Endothelial cell (in vitro differentiated cells): ENCODE measurements at regions not wholly inside any gene's neighbourhood (a gene's known extent, or its start where the extent isn't known, plus 50 kb on each side); places are given as distances from the start of the nearest gene placed in this dataset.

ENCODE experiments used
- DNase-seq: peaks from one replicate; pipeline ENCODE4 v3.0.0; 2021; ENCODE audit warnings: low spot score
- H3K27ac Mint-ChIP-seq: one replicate; pipeline ENCODE4 v1.8.0; 2021; ENCODE audit warnings: mixed read lengths, inconsistent platforms; ENCODE audit not compliant: unreplicated experiment
- H3K27me3 Mint-ChIP-seq: one replicate; pipeline ENCODE4 v1.8.0; 2021; ENCODE audit warnings: mild to moderate bottlenecking, moderate library complexity, mixed read lengths, inconsistent platforms; ENCODE audit not compliant: unreplicated experiment
- H3K36me3 Mint-ChIP-seq: one replicate; pipeline ENCODE4 v1.8.0; 2021; ENCODE audit warnings: mild to moderate bottlenecking, low read depth, mixed read lengths, inconsistent platforms; ENCODE audit not compliant: unreplicated experiment
- H3K4me1 Mint-ChIP-seq: one replicate; pipeline ENCODE4 v1.8.0; 2021; ENCODE audit warnings: mild to moderate bottlenecking, mixed read lengths, inconsistent platforms; ENCODE audit not compliant: unreplicated experiment
- H3K4me3 Mint-ChIP-seq: one replicate; pipeline ENCODE4 v1.8.0; 2021; ENCODE audit warnings: mild to moderate bottlenecking, mixed read lengths, inconsistent platforms; ENCODE audit not compliant: unreplicated experiment
- H3K9me3 Mint-ChIP-seq: one replicate; pipeline ENCODE4 v1.8.0; 2021; ENCODE audit warnings: mixed read lengths, inconsistent platforms; ENCODE audit not compliant: unreplicated experiment
- TF ChIP-seq, protein P1 (sequence below): fragments of 200-600 bp; sonication (generic); IDR thresholded peaks from one replicate; pipeline ENCODE4 v1.5.0; 2021; ENCODE audit warnings: antibody characterized with exemption; ENCODE audit not compliant: unreplicated experiment

DNA sequence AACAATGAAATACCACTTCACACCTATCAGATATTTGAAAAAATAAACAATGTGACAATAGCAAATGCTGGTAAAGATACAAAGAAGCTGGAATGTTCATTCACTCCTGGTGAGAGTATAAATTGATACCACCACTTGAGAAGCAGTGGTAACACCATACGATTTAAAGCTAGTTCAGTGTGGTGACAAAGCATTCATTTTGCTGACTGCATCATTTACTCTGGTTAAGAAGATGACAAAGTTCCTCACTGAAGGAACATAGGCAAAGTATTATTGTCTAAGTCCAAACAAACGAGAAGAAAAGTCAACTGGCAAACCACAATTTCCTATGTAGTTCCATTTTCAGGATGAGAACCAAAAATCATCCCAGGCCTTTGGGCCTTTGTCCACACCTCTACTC is 102.5 kb downstream of the GEMIN8 start:
- DNase-seq, result no peak
- Mint-ChIP-seq H3K27ac (no peak overlapping the region), H3K9me3 (no peaks in the 10 kb centered on the region), H3K4me1 (peaks cover 6% of the 10 kb centered on the region), H3K4me3 (no peak overlapping the region), H3K36me3 (no peaks in the 10 kb centered on the region), H3K27me3 (no peaks in the 10 kb centered on the region)
- TF ChIP-seq, protein P1, sequence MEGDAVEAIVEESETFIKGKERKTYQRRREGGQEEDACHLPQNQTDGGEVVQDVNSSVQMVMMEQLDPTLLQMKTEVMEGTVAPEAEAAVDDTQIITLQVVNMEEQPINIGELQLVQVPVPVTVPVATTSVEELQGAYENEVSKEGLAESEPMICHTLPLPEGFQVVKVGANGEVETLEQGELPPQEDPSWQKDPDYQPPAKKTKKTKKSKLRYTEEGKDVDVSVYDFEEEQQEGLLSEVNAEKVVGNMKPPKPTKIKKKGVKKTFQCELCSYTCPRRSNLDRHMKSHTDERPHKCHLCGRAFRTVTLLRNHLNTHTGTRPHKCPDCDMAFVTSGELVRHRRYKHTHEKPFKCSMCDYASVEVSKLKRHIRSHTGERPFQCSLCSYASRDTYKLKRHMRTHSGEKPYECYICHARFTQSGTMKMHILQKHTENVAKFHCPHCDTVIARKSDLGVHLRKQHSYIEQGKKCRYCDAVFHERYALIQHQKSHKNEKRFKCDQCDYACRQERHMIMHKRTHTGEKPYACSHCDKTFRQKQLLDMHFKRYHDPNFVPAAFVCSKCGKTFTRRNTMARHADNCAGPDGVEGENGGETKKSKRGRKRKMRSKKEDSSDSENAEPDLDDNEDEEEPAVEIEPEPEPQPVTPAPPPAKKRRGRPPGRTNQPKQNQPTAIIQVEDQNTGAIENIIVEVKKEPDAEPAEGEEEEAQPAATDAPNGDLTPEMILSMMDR, result no peak

DNA sequence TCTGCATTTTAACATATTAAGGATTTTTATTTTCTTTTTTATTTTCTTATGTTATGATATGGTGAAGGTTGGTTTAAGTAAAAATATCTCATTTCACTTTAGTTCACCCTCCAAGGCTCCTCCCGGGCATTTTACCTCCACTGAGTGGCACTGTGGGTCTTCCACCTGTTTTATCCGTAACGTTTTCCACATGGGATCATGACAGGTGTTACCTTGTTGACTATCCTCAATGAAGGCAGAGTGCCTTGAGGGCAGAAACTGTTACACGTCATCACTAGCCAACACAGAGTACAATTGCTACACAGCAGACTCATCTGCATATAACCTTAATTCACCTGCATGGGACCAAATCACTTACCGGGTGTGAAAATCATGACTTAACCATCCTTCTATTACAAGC is 105.8 kb downstream of the GEMIN8 start:
- H3K36me3 Mint-ChIP-seq, result no peaks in the 10 kb centered on the region
- H3K4me3 Mint-ChIP-seq, result no peak overlapping the region
- no peaks in the 10 kb centered on the region for H3K4me1 Mint-ChIP-seq
- TF ChIP-seq, protein P1, result no peak
- no peak for DNase-seq
- no peak overlapping the region for H3K27ac Mint-ChIP-seq
- H3K9me3 Mint-ChIP-seq, result no peaks in the 10 kb centered on the region
- H3K27me3 Mint-ChIP-seq, result no peaks in the 10 kb centered on the region

DNA sequence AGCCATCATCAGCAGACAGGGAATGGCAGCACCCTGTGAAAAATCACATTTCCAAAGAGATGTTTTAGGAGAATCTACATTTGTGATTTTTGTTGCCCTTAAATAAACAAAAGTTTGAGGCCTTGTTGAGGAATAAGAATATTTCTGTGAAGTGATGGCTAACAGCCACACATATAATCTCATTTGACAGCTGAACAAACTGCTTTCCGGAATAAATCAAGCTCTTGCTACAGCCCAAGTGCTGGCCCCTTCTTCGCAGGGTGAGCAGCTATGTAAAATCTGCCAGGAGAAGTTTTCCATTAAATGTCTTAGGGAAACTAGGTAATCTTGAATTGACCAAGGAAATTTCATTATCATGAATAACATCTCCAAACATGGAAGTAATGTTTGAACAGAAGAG is 106.4 kb upstream of the GPM6B start:
- TF ChIP-seq, protein P1, result no peak
- H3K4me1 Mint-ChIP-seq, result no peaks in the 10 kb centered on the region
- DNase-seq, result no peak
- H3K27ac Mint-ChIP-seq, result no peak overlapping the region
- H3K27me3 Mint-ChIP-seq, result no peaks in the 10 kb centered on the region
- H3K9me3 Mint-ChIP-seq, result no peaks in the 10 kb centered on the region
- no peaks in the 10 kb centered on the region for H3K36me3 Mint-ChIP-seq
- H3K4me3 Mint-ChIP-seq, result no peak overlapping the region

DNA sequence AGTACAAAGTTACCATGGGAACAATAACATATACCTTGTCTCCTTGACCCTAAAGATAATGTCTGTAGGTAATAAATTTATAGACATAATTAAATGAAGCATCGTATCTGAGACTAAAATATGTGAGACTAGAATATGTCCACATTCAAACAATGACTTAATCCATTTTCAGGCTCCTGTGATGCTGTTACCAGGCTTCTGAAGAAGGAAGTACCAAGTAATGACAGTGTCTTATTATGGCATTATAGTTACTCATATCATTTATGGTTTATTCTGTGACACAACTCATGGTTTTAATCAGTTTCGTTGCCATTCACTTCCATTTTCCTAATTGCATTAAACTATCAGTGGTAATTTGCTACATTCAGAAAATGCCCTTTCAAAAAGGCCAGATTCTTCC is 100.6 kb upstream of the GPM6B start:
- no peaks in the 10 kb centered on the region for H3K27me3 Mint-ChIP-seq
- no peaks in the 10 kb centered on the region for H3K9me3 Mint-ChIP-seq
- no peak overlapping the region for H3K4me3 Mint-ChIP-seq
- H3K36me3 Mint-ChIP-seq, result no peaks in the 10 kb centered on the region
- no peaks in the 10 kb centered on the region for H3K4me1 Mint-ChIP-seq
- TF ChIP-seq, protein P1, result no peak
- DNase-seq, result no peak
- no peak overlapping the region for H3K27ac Mint-ChIP-seq

DNA sequence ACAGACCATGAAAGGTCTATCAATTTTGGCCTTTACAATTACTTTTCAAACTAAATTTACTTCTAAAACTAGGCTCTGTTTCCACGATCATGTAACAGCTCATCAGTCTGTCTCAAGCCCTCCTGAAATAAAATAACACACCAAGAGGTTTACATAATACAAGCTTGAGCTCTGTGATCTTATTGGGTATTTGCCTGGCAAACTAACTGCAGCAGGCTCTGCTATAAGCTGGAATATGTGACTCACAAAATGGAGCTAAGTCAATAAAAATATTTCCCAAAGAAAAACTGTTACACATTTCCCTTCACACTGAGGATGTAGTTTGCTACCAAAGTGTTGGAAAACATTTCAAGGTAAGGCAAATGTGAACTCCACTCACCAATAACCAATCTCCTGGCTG is 94.7 kb upstream of the GPM6B start:
- TF ChIP-seq, protein P1, result no peak
- Mint-ChIP-seq H3K27me3 (no peaks in the 10 kb centered on the region), H3K4me3 (no peak overlapping the region), H3K36me3 (no peaks in the 10 kb centered on the region), H3K9me3 (no peaks in the 10 kb centered on the region), H3K4me1 (no peaks in the 10 kb centered on the region), H3K27ac (no peak overlapping the region)
- DNase-seq, result no peak
